ENCODE measurements at regions not wholly inside any gene's neighbourhood (a gene's known extent, or its start where the extent isn't known, plus 50 kb on each side); places are given as distances from the start of the nearest gene placed in this dataset.
"Not testable (repeated sequence)": the region's sequence is repeated elsewhere in the genome, so short reads cannot be mapped to it uniquely, and the experiment has no call there.

GRCh38 chr14:106024983-106025604, 498.7 kb downstream of the TMEM121 start:
- Histone ChIP-seq H3K27me3 (replicated peaks) (no peaks in the 10 kb centered on the region), H3K4me3 (ENCODE audit: low read depth, low read length) (no peak overlapping the region), H3K36me3 (replicated peaks) (no peaks in the 10 kb centered on the region), H3K27ac (no peak overlapping the region)
- DNase-seq = no peak
- TF ChIP-seq CTCF (IDR thresholded peaks at IDR 0.05; ENCODE audit: low read depth, low read length, missing control alignments) = no peak
- in situ Hi-C loops (cut with HindIII; ENCODE audit: low pct_ligation_motif_present, low sequenced_read_pairs) = no loop called here

- H3K27me3 ChIP-seq (replicated peaks) = no peaks in the 10 kb centered on the region
- H3K4me3 ChIP-seq (ENCODE audit: low read depth, low read length) = no peak overlapping the region
- H3K36me3 ChIP-seq (replicated peaks) = no peaks in the 10 kb centered on the region
- in situ Hi-C loops (cut with HindIII; ENCODE audit: low pct_ligation_motif_present, low sequenced_read_pairs) = no loop called here
- TF ChIP-seq CTCF (IDR thresholded peaks at IDR 0.05; ENCODE audit: low read depth, low read length, missing control alignments) = no peak
- no peak for DNase-seq
- H3K27ac ChIP-seq = no peak overlapping the region
Observed at GRCh38 chr14:106026026-106026425, 499.6 kb downstream of the TMEM121 start.

- DNase-seq; H3K4me3 ChIP-seq (ENCODE audit: low read depth, low read length); in situ Hi-C loops (cut with HindIII; ENCODE audit: low pct_ligation_motif_present, low sequenced_read_pairs); H3K36me3 ChIP-seq (replicated peaks); H3K27ac ChIP-seq; H3K27me3 ChIP-seq (replicated peaks): not testable (repeated sequence)
Observed at GRCh38 chr14:106027759-106028158, 501.4 kb downstream of the TMEM121 start.

- TF ChIP-seq CTCF (IDR thresholded peaks at IDR 0.05; ENCODE audit: low read depth, low read length, missing control alignments) = no peak
- Histone ChIP-seq H3K36me3 (replicated peaks) (no peaks in the 10 kb centered on the region), H3K4me3 (ENCODE audit: low read depth, low read length) (no peak overlapping the region), H3K27me3 (replicated peaks) (no peaks in the 10 kb centered on the region), H3K27ac (no peak overlapping the region)
- no peak for DNase-seq
- in situ Hi-C loops (cut with HindIII; ENCODE audit: low pct_ligation_motif_present, low sequenced_read_pairs) = no loop called here
Observed at GRCh38 chr14:106029959-106030358, 503.6 kb downstream of the TMEM121 start.

GRCh38 chr14:106037380-106037779, 511.0 kb downstream of the TMEM121 start:
- no peak for DNase-seq
- no peaks in the 10 kb centered on the region for H3K27me3 ChIP-seq (replicated peaks)
- no peak overlapping the region for H3K4me3 ChIP-seq (ENCODE audit: low read depth, low read length)
- no peaks in the 10 kb centered on the region for H3K36me3 ChIP-seq (replicated peaks)
- TF ChIP-seq CTCF (IDR thresholded peaks at IDR 0.05; ENCODE audit: low read depth, low read length, missing control alignments) = no peak
- in situ Hi-C loops (cut with HindIII; ENCODE audit: low pct_ligation_motif_present, low sequenced_read_pairs) = no loop called here
- no peak overlapping the region for H3K27ac ChIP-seq

- no peak for DNase-seq
- no peaks in the 10 kb centered on the region for H3K27me3 ChIP-seq (replicated peaks)
- TF ChIP-seq CTCF (IDR thresholded peaks at IDR 0.05; ENCODE audit: low read depth, low read length, missing control alignments) = no peak
- H3K4me3 ChIP-seq (ENCODE audit: low read depth, low read length) = no peak overlapping the region
- H3K36me3 ChIP-seq (replicated peaks) = no peaks in the 10 kb centered on the region
- in situ Hi-C loops (cut with HindIII; ENCODE audit: low pct_ligation_motif_present, low sequenced_read_pairs) = no loop called here
- H3K27ac ChIP-seq = no peak overlapping the region
Observed at GRCh38 chr14:106038263-106038662, 511.9 kb downstream of the TMEM121 start.

Data from brain microvascular endothelial cell (primary cell).